ENCODE measurements at regions not wholly inside any gene's neighbourhood (a gene's known extent, or its start where the extent isn't known, plus 50 kb on each side); places are given as distances from the start of the nearest gene placed in this dataset.

DNA sequence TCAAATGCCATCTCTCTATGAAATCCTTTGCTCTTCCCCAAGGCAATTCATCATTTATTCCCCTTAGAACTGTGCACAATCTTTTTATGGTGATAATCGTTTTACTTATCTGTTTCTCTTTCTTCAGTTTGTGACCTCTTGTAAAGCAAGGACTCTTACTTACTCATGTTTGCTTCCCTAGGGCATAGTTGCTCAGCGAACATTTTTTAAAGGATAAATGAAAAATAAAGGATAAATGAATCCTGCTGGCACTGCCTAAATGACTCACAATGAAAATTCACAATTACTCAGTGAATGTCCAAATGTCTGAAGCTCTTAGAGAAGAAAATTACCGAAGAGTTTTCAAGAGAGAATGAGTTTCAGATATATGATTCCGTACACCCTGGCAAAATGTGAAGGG is 671.7 kb downstream of the CDH11 start:
- no CpG with 5 or more reads among the region's 4 CpGs for WGBS (ENCODE audit: insufficient coverage, insufficient read length)
- DNase-seq (ENCODE audit: low read depth, low spot score) = no peak

DNA sequence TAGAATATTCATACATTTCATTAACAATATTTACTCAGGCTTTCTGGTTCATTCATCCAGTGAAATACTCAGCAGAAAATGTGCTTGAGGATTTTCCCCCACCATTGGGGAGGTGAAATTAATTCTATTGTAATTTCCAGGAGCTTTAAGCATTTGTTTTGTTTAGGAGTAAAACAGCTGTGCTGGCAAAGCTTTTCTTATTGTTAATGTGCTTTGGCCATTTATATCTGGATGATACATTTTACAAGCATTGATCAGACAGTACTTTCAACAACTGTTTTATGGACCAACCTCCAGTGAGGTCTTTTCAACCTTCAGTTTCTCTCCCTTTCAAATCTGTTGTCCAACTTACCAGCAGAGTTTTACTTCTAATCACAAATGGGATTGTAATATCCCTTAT is 672.4 kb downstream of the CDH11 start:
- Histone ChIP-seq H3K27me3 (ENCODE audit: control insufficient read depth, insufficient read depth, low read length) (no peaks in the 10 kb centered on the region), H3K27ac (ENCODE audit: low read length) (no peak overlapping the region), H3K9me3 (ENCODE audit: control insufficient read depth, insufficient read depth, low read length) (no peaks in the 10 kb centered on the region), H3K4me3 (ENCODE audit: low read length) (no peak overlapping the region), H3K4me1 (ENCODE audit: control insufficient read depth, insufficient read depth, low read length) (no peaks in the 10 kb centered on the region; the same call in 1 of the 2 replicates), H3K36me3 (ENCODE audit: control insufficient read depth, insufficient read depth, low read length) (no peaks in the 10 kb centered on the region)
- DNase-seq (ENCODE audit: low read depth, low spot score) = no peak

More for the DNA sequence above, 671.7 kb downstream of the CDH11 start:
- Histone ChIP-seq H3K27ac (ENCODE audit: low read length) (no peak overlapping the region), H3K27me3 (ENCODE audit: control insufficient read depth, insufficient read depth, low read length) (no peaks in the 10 kb centered on the region), H3K4me1 (ENCODE audit: control insufficient read depth, insufficient read depth, low read length) (no peaks in the 10 kb centered on the region; the same call in 1 of the 2 replicates), H3K4me3 (ENCODE audit: low read length) (no peak overlapping the region), H3K36me3 (ENCODE audit: control insufficient read depth, insufficient read depth, low read length) (no peaks in the 10 kb centered on the region), H3K9me3 (ENCODE audit: control insufficient read depth, insufficient read depth, low read length) (no peaks in the 10 kb centered on the region)

GRCh38 chr16:64445649-64446048 is 676.2 kb downstream of the CDH11 start:
- Histone ChIP-seq H3K27me3 (ENCODE audit: control insufficient read depth, insufficient read depth, low read length) (no peaks in the 10 kb centered on the region), H3K9me3 (ENCODE audit: control insufficient read depth, insufficient read depth, low read length) (no peaks in the 10 kb centered on the region), H3K4me3 (ENCODE audit: low read length) (no peak overlapping the region), H3K4me1 (ENCODE audit: control insufficient read depth, insufficient read depth, low read length) (no peaks in the 10 kb centered on the region; the same call in 1 of the 2 replicates), H3K36me3 (ENCODE audit: control insufficient read depth, insufficient read depth, low read length) (no peaks in the 10 kb centered on the region), H3K27ac (ENCODE audit: low read length) (no peak overlapping the region)
- WGBS (ENCODE audit: insufficient coverage, insufficient read length) = no CpG with 5 or more reads among the region's 3 CpGs
- no peak for DNase-seq (ENCODE audit: low read depth, low spot score)

DNA sequence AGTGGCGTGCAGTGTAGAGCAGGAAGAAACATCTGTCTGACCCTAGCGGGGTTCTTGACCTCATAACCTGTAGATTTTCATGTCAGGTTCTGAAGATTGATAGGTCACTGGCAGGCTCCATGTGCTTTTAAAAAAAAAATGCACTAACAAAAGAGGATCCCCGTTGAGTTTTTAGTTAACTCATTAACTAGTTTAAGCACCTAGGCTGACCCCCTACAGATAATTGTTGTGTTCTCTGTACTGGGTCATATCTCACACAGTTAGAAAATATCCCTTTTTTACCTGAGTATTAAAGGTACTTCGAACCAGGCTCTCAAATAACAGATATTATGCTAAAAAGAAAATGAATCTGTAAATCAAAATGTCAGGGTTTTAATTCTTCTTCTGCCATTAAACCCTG is 676.6 kb downstream of the CDH11 start:
- Histone ChIP-seq H3K27ac (ENCODE audit: low read length) (no peak overlapping the region), H3K4me3 (ENCODE audit: low read length) (no peak overlapping the region), H3K36me3 (ENCODE audit: control insufficient read depth, insufficient read depth, low read length) (no peaks in the 10 kb centered on the region), H3K4me1 (ENCODE audit: control insufficient read depth, insufficient read depth, low read length) (no peaks in the 10 kb centered on the region; the same call in 1 of the 2 replicates), H3K27me3 (ENCODE audit: control insufficient read depth, insufficient read depth, low read length) (no peaks in the 10 kb centered on the region), H3K9me3 (ENCODE audit: control insufficient read depth, insufficient read depth, low read length) (no peaks in the 10 kb centered on the region)
- no peak for DNase-seq (ENCODE audit: low read depth, low spot score)
- no CpG with 5 or more reads among the region's 4 CpGs for WGBS (ENCODE audit: insufficient coverage, insufficient read length)

DNA sequence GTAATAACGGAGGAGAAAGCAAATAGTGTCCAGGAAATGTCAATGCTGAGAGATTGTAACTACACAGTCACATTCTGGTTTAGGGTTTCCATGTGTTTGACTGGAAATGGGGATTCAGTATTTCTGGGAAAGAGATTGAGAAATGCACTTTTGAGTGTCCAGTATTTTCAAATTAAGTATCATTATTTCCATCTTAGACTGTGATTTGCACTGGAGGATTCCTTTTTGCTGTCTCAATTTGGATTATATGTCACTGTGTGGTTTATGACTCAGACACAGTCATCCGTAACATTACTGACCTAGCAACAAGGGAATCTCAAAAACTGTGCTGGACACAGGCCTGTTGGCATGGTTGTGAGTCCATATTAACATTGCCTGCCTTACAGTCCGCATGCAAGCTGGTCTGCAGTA is 681.4 kb downstream of the CDH11 start:
- H3K4me3 ChIP-seq (ENCODE audit: low read length) = no peak overlapping the region
- DNase-seq (ENCODE audit: low read depth, low spot score) = no peak

GRCh38 chr16:64440005-64440404 is 681.9 kb downstream of the CDH11 start:
- no peak overlapping the region for H3K4me3 ChIP-seq (ENCODE audit: low read length)
- H3K36me3 ChIP-seq (ENCODE audit: control insufficient read depth, insufficient read depth, low read length) = no peaks in the 10 kb centered on the region
- H3K27me3 ChIP-seq (ENCODE audit: control insufficient read depth, insufficient read depth, low read length) = no peaks in the 10 kb centered on the region
- DNase-seq (ENCODE audit: low read depth, low spot score) = no peak
- H3K4me1 ChIP-seq (ENCODE audit: control insufficient read depth, insufficient read depth, low read length) = no peaks in the 10 kb centered on the region
- no peaks in the 10 kb centered on the region for H3K9me3 ChIP-seq (ENCODE audit: control insufficient read depth, insufficient read depth, low read length)
- H3K27ac ChIP-seq (ENCODE audit: low read length) = no peak overlapping the region
- WGBS (ENCODE audit: insufficient coverage, insufficient read length) = no CpG with 5 or more reads among the region's 5 CpGs

More for the DNA sequence above, 681.4 kb downstream of the CDH11 start:
- Histone ChIP-seq H3K9me3 (ENCODE audit: control insufficient read depth, insufficient read depth, low read length) (no peaks in the 10 kb centered on the region), H3K4me1 (ENCODE audit: control insufficient read depth, insufficient read depth, low read length) (no peaks in the 10 kb centered on the region), H3K27me3 (ENCODE audit: control insufficient read depth, insufficient read depth, low read length) (no peaks in the 10 kb centered on the region), H3K27ac (ENCODE audit: low read length) (no peak overlapping the region), H3K36me3 (ENCODE audit: control insufficient read depth, insufficient read depth, low read length) (no peaks in the 10 kb centered on the region)
- WGBS (ENCODE audit: insufficient coverage, insufficient read length) = no CpG with 5 or more reads among the region's 3 CpGs

- Histone ChIP-seq H3K36me3 (ENCODE audit: control insufficient read depth, insufficient read depth, low read length) (no peaks in the 10 kb centered on the region), H3K27me3 (ENCODE audit: control insufficient read depth, insufficient read depth, low read length) (no peaks in the 10 kb centered on the region), H3K27ac (ENCODE audit: low read length) (no peak overlapping the region), H3K4me1 (ENCODE audit: control insufficient read depth, insufficient read depth, low read length) (no peaks in the 10 kb centered on the region), H3K4me3 (ENCODE audit: low read length) (no peak overlapping the region), H3K9me3 (ENCODE audit: control insufficient read depth, insufficient read depth, low read length) (no peaks in the 10 kb centered on the region)
- WGBS (ENCODE audit: insufficient coverage, insufficient read length) = no CpG with 5 or more reads among the region's 9 CpGs
- DNase-seq (ENCODE audit: low read depth, low spot score) = no peak
Measured at GRCh38 chr16:64437706-64438324, 684.0 kb downstream of the CDH11 start.

DNA sequence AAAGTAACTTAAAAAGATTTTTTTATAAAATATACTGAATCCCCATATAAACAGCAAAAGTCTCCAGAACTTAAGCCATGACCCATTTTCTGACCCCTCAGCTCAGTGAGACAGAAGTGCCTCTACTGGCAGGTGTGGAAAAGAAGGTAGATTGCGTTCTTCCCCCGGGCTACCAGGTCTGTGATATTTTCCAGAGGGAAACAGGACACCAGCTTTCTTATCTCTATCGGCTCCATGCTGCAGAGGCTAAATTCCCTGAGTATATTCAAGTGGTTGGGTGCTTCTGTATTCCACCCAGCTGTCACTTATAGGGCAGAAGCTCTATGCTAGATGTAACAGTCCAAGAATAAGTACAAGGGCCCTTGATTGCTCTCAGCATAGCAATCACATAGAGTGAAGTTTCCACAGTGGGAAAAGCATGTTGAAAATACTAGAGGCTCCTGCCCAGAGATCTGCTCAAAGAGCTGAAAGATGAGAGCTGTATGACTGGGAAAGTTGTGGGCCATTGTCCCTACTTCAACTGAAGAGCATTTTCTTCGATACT is 687.3 kb downstream of the CDH11 start:
- no peak overlapping the region for H3K4me3 ChIP-seq (ENCODE audit: low read length)
- no peak overlapping the region for H3K27ac ChIP-seq (ENCODE audit: low read length)
- no peaks in the 10 kb centered on the region for H3K4me1 ChIP-seq (ENCODE audit: control insufficient read depth, insufficient read depth, low read length)
- no peaks in the 10 kb centered on the region for H3K27me3 ChIP-seq (ENCODE audit: control insufficient read depth, insufficient read depth, low read length)
- WGBS (ENCODE audit: insufficient coverage, insufficient read length) = no CpG with 5 or more reads among the region's 4 CpGs
- H3K9me3 ChIP-seq (ENCODE audit: control insufficient read depth, insufficient read depth, low read length) = no peaks in the 10 kb centered on the region
- no peak for DNase-seq (ENCODE audit: low read depth, low spot score)
- H3K36me3 ChIP-seq (ENCODE audit: control insufficient read depth, insufficient read depth, low read length) = no peaks in the 10 kb centered on the region

DNA sequence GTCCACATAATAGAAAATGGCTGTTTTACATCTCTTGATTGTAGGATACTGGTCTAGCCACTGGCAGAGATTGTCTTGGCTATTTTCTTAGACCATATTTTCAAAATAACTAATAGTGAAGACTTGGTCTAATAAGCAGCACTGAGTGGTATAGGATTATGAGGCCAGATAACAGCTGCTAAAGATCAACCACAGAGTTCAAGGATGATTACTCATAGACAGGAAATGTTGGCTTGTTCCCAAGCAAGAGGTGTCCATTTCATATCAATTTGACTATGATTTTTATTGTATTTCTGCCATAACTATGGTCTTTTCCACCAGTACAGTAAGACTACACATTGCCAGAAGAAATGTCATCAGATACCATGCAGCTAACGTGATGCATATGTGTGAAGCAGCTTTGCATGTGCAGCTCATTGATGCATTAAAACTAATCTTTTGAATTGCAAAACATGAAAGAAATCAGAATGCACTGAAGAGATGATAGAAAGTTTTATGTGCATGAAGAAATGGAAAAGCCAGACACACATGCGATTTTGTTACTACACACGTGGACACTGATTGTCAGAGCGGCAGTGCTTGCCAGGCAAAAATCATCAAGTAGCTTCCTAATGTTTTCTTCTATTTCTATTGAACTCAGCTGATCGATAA is 693.3 kb downstream of the CDH11 start:
- WGBS (ENCODE audit: insufficient coverage, insufficient read length) = no CpG with 5 or more reads among the region's 5 CpGs
- Histone ChIP-seq H3K9me3 (ENCODE audit: control insufficient read depth, insufficient read depth, low read length) (no peaks in the 10 kb centered on the region), H3K27me3 (ENCODE audit: control insufficient read depth, insufficient read depth, low read length) (no peaks in the 10 kb centered on the region), H3K27ac (ENCODE audit: low read length) (no peak overlapping the region), H3K36me3 (ENCODE audit: control insufficient read depth, insufficient read depth, low read length) (no peaks in the 10 kb centered on the region), H3K4me1 (ENCODE audit: control insufficient read depth, insufficient read depth, low read length) (no peaks in the 10 kb centered on the region), H3K4me3 (ENCODE audit: low read length) (no peak overlapping the region)
- DNase-seq (ENCODE audit: low read depth, low spot score) = no peak

DNA sequence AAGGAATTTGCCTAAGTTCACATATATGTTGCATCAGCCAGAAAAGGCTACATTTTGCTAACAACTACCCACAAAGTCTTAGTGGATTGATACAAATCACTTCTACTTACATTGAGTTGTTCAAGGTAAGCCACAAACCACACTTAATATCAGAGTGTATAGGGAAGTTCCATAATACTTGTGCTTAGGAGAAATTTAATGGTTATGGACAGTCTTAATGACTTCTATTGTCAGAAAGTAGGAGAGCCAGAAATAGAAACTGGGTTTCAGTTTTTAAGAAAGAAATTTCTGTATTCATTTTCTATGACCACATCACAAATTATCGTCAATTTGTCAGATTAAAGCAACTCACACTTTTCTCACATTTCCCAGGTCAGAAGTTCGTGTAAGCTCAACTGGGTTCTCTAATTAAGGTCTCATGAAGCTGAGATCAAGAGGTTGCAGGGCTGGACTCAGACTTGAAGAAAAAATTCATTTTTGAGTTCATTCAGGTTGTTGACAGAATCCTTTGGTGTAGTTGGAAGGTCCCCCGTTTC is 695.7 kb downstream of the CDH11 start:
- no peaks in the 10 kb centered on the region for H3K27me3 ChIP-seq (ENCODE audit: control insufficient read depth, insufficient read depth, low read length)
- H3K4me3 ChIP-seq (ENCODE audit: low read length) = no peak overlapping the region
- H3K4me1 ChIP-seq (ENCODE audit: control insufficient read depth, insufficient read depth, low read length) = no peaks in the 10 kb centered on the region
- H3K36me3 ChIP-seq (ENCODE audit: control insufficient read depth, insufficient read depth, low read length) = no peaks in the 10 kb centered on the region
- H3K9me3 ChIP-seq (ENCODE audit: control insufficient read depth, insufficient read depth, low read length) = no peaks in the 10 kb centered on the region
- DNase-seq (ENCODE audit: low read depth, low spot score) = no peak
- no CpG with 5 or more reads among the region's 3 CpGs for WGBS (ENCODE audit: insufficient coverage, insufficient read length)
- H3K27ac ChIP-seq (ENCODE audit: low read length) = no peak overlapping the region
